GM23338 (cell line): ENCODE measurements at regions not wholly inside any gene's neighbourhood (a gene's known extent, or its start where the extent isn't known, plus 50 kb on each side); places are given as distances from the start of the nearest gene placed in this dataset.

ENCODE experiments used
- ATAC-seq: fragments of 200-7000 bp; cut with Tn5 transposase; 3 replicates; pipeline ENCODE4 v1.9.1; 2020
- DNase-seq: peaks from one replicate; pipeline ENCODE4 v3.0.0-alpha.2; 2015; ENCODE audit warnings: low spot score
- H2AFZ ChIP-seq: fragments of 200-600 bp; sonication (generic); 2 replicates; pipeline ENCODE4 v1.8.0; 2016; ENCODE audit warnings: antibody characterized with exemption, mild to moderate bottlenecking, moderate library complexity
- H3F3A ChIP-seq: fragments of 200-600 bp; sonication (generic); replicated peaks from 2 replicates; pipeline ENCODE4 v1.8.0; 2017; ENCODE audit warnings: antibody characterized with exemption, mixed run types, low read depth
- H3K27ac ChIP-seq: fragments of 200-600 bp; sonication (generic); 2 replicates; pipeline ENCODE4 v1.6.1; 2016; ENCODE audit warnings: low read depth
- H3K27me3 ChIP-seq: fragments of 200-600 bp; sonication (generic); 2 replicates; pipeline ENCODE4 v1.8.0; 2016; ENCODE audit warnings: mild to moderate bottlenecking, mixed run types, moderate library complexity; ENCODE audit not compliant: insufficient read depth
- H3K36me3 ChIP-seq: fragments of 200-600 bp; sonication (generic); 2 replicates; pipeline ENCODE4 v1.8.0; 2016; ENCODE audit warnings: mild to moderate bottlenecking; ENCODE audit not compliant: insufficient read depth
- H3K4me1 ChIP-seq: fragments of 200-600 bp; sonication (generic); 2 replicates; pipeline ENCODE4 v1.8.0; 2016; ENCODE audit warnings: mild to moderate bottlenecking, moderate library complexity; ENCODE audit not compliant: insufficient read depth
- H3K4me2 ChIP-seq: fragments of 200-600 bp; sonication (generic); 2 replicates; pipeline ENCODE4 v1.7.1; 2017; ENCODE audit warnings: mixed run types
- H3K4me3 ChIP-seq: fragments of 200-600 bp; sonication (generic); 2 replicates; pipeline ENCODE4 v1.6.1; 2016; ENCODE audit warnings: mixed run types
- H3K79me2 ChIP-seq: fragments of 200-600 bp; sonication (generic); replicated peaks from 2 replicates; pipeline ENCODE4 v1.8.0; 2017; ENCODE audit warnings: mild to moderate bottlenecking; ENCODE audit not compliant: insufficient read depth
- H3K9me2 ChIP-seq: fragments of 200-600 bp; sonication (generic); 2 replicates; pipeline ENCODE4 v1.8.0; 2017; ENCODE audit not compliant: insufficient read depth
- H4K20me1 ChIP-seq: fragments of 200-600 bp; sonication (generic); replicated peaks from 2 replicates; pipeline ENCODE4 v1.8.0; 2017; ENCODE audit warnings: mild to moderate bottlenecking; ENCODE audit not compliant: insufficient read depth
- H3K27ac Mint-ChIP-seq: 2 replicates; pipeline ENCODE4 v1.8.0; 2020; ENCODE audit warnings: inconsistent platforms, mild to moderate bottlenecking, moderate library complexity, mixed read lengths
- H3K27me3 Mint-ChIP-seq: 3 replicates; pipeline ENCODE4 v1.8.0; 2022; ENCODE audit warnings: low read depth, mild to moderate bottlenecking, moderate library complexity, mixed read lengths, inconsistent platforms; ENCODE audit not compliant: insufficient read depth, poor library complexity
- H3K36me3 Mint-ChIP-seq: 3 replicates; pipeline ENCODE4 v1.8.0; 2021; ENCODE audit warnings: low read depth, mild to moderate bottlenecking, inconsistent platforms, moderate library complexity, mixed read lengths
- H3K4me1 Mint-ChIP-seq: 3 replicates; pipeline ENCODE4 v1.8.0; 2020; ENCODE audit warnings: mild to moderate bottlenecking, inconsistent platforms, mixed read lengths
- H3K4me3 Mint-ChIP-seq: 3 replicates; pipeline ENCODE4 v1.8.0; 2021; ENCODE audit warnings: moderate library complexity, mild to moderate bottlenecking, inconsistent platforms, mixed read lengths
- H3K9me3 Mint-ChIP-seq: 3 replicates; pipeline ENCODE4 v1.8.0; 2020; ENCODE audit warnings: moderate library complexity, mild to moderate bottlenecking, inconsistent platforms, mixed read lengths
- CREB1 ChIP-seq: fragments of 250-450 bp; sonication (Bioruptor Pico); IDR thresholded peaks from 2 replicates; pipeline ENCODE4 v1.5.0; 2020; ENCODE audit warnings: low read depth, mild to moderate bottlenecking, moderate library complexity
- CTCF ChIP-seq, 2 experiments: fragments of 200-600 bp in 1 of 2; sonication (generic) in 1 of 2; conservative IDR thresholded peaks; 2 replicates each; pipeline versions ENCODE4 v1.5.1 to v1.6.1; 2016 to 2017; ENCODE audit warnings: antibody characterized with exemption in 2 of 2, low read depth in 2 of 2, mild to moderate bottlenecking in 2 of 2, moderate library complexity in 1 of 2
- EZH2 ChIP-seq: fragments of 200-600 bp; sonication (generic); IDR thresholded peaks from one replicate; pipeline ENCODE4 v1.8.0; 2017; ENCODE audit warnings: antibody characterized with exemption, mild to moderate bottlenecking, low read depth; ENCODE audit not compliant: unreplicated experiment
- EZH2phosphoT487 ChIP-seq: fragments of 200-600 bp; sonication (generic); IDR thresholded peaks from one replicate; pipeline ENCODE4 v1.8.1; 2018; ENCODE audit warnings: antibody characterized with exemption; ENCODE audit not compliant: unreplicated experiment
- JUNB ChIP-seq: IDR thresholded peaks from one replicate; pipeline ENCODE4 v1.6.1; 2016; ENCODE audit warnings: antibody characterized with exemption; ENCODE audit not compliant: unreplicated experiment
- NANOG ChIP-seq: IDR thresholded peaks from 2 replicates; pipeline ENCODE4 v1.6.1; 2016; ENCODE audit warnings: antibody characterized with exemption, borderline replicate concordance
- POLR2AphosphoS5 ChIP-seq: IDR thresholded peaks from 2 replicates; pipeline ENCODE4 v1.6.1; 2016; ENCODE audit warnings: antibody characterized with exemption, low read depth
- REST ChIP-seq: IDR thresholded peaks from one replicate; pipeline ENCODE4 v1.6.1; 2018; ENCODE audit warnings: antibody characterized with exemption; ENCODE audit not compliant: unreplicated experiment
- STAT1 ChIP-seq: IDR thresholded peaks from one replicate; pipeline ENCODE4 v1.6.1; 2016; ENCODE audit warnings: antibody characterized with exemption; ENCODE audit not compliant: unreplicated experiment
- ZNF114 ChIP-seq: fragments of 250-450 bp; sonication (Bioruptor Pico); IDR thresholded peaks from 2 replicates; pipeline ENCODE4 v1.5.0; 2020; ENCODE audit warnings: mild to moderate bottlenecking, moderate library complexity
- ZNF331 ChIP-seq: fragments of 250-450 bp; sonication (Bioruptor Pico); IDR thresholded peaks from 2 replicates; pipeline ENCODE4 v1.5.0; 2020; ENCODE audit warnings: low read depth, mild to moderate bottlenecking, moderate library complexity
- TF ChIP-seq, protein P1 (sequence below): IDR thresholded peaks from 2 replicates; pipeline ENCODE4 v1.6.1; 2016; ENCODE audit warnings: antibody characterized with exemption
- TF ChIP-seq, protein P2 (sequence below): fragments of 250-450 bp; sonication (Bioruptor Pico); IDR thresholded peaks from 2 replicates; pipeline ENCODE4 v1.5.0; 2020; ENCODE audit warnings: mild to moderate bottlenecking, moderate library complexity

DNA sequence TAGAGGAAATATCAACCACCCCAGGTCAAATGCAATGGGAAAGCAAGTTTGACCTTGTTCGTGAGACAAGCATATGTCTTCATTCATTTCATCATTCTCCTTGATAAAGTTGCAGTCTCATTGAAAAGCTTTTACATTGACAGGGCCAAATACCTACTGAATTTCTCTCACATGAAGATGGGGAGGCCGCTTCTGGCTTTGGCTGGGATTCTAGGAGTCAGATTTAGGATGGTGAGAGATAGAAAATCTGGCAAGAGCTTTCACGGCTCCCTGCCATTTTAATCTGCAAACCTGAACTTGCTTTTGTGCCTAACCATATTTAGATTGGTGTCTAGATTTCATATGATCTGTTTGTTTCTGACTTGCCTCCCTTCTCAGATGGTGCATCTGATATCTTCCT, 88.0 kb downstream of the TMEM100 start:
- Histone ChIP-seq H3K27ac (no peak overlapping the region), H4K20me1 (no peaks in the 10 kb centered on the region), H3K4me1 (peaks cover 6% of the 10 kb centered on the region; the same call in 1 of the 2 replicates), H3K79me2 (no peaks in the 10 kb centered on the region), H3K4me2 (no peak overlapping the region), H3K9me2 (no peaks in the 10 kb centered on the region; the same call in 1 of the 2 replicates), H3K36me3 (no peaks in the 10 kb centered on the region), H2AFZ (no peak overlapping the region), H3K27me3 (no peaks in the 10 kb centered on the region), H3K4me3 (no peak overlapping the region), H3F3A (no peaks in the 10 kb centered on the region)
- peaks cover 11% of the 10 kb centered on the region for H3K4me1 Mint-ChIP-seq
- no peak overlapping the region for H3K27ac Mint-ChIP-seq
- H3K9me3 Mint-ChIP-seq, result no peaks in the 10 kb centered on the region
- TF ChIP-seq, protein P1, sequence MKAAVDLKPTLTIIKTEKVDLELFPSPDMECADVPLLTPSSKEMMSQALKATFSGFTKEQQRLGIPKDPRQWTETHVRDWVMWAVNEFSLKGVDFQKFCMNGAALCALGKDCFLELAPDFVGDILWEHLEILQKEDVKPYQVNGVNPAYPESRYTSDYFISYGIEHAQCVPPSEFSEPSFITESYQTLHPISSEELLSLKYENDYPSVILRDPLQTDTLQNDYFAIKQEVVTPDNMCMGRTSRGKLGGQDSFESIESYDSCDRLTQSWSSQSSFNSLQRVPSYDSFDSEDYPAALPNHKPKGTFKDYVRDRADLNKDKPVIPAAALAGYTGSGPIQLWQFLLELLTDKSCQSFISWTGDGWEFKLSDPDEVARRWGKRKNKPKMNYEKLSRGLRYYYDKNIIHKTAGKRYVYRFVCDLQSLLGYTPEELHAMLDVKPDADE, result no peak
- no peak for TF ChIP-seq EZH2
- no peak for TF ChIP-seq ZNF331 (CRISPR knock-in tag)
- no peak for TF ChIP-seq POLR2AphosphoS5
- no peak for TF ChIP-seq NANOG
- no peak for TF ChIP-seq ZNF114 (CRISPR knock-in tag)
- no peak for TF ChIP-seq EZH2phosphoT487
- TF ChIP-seq REST, result no peak
- no peak for TF ChIP-seq CTCF (conservative IDR thresholded peaks at IDR 0.05; ENCODE audit: low read depth in 2 of 2)
- no peak for TF ChIP-seq JUNB
- no peak for TF ChIP-seq CREB1 (CRISPR knock-in tag)
- TF ChIP-seq, protein P2, sequence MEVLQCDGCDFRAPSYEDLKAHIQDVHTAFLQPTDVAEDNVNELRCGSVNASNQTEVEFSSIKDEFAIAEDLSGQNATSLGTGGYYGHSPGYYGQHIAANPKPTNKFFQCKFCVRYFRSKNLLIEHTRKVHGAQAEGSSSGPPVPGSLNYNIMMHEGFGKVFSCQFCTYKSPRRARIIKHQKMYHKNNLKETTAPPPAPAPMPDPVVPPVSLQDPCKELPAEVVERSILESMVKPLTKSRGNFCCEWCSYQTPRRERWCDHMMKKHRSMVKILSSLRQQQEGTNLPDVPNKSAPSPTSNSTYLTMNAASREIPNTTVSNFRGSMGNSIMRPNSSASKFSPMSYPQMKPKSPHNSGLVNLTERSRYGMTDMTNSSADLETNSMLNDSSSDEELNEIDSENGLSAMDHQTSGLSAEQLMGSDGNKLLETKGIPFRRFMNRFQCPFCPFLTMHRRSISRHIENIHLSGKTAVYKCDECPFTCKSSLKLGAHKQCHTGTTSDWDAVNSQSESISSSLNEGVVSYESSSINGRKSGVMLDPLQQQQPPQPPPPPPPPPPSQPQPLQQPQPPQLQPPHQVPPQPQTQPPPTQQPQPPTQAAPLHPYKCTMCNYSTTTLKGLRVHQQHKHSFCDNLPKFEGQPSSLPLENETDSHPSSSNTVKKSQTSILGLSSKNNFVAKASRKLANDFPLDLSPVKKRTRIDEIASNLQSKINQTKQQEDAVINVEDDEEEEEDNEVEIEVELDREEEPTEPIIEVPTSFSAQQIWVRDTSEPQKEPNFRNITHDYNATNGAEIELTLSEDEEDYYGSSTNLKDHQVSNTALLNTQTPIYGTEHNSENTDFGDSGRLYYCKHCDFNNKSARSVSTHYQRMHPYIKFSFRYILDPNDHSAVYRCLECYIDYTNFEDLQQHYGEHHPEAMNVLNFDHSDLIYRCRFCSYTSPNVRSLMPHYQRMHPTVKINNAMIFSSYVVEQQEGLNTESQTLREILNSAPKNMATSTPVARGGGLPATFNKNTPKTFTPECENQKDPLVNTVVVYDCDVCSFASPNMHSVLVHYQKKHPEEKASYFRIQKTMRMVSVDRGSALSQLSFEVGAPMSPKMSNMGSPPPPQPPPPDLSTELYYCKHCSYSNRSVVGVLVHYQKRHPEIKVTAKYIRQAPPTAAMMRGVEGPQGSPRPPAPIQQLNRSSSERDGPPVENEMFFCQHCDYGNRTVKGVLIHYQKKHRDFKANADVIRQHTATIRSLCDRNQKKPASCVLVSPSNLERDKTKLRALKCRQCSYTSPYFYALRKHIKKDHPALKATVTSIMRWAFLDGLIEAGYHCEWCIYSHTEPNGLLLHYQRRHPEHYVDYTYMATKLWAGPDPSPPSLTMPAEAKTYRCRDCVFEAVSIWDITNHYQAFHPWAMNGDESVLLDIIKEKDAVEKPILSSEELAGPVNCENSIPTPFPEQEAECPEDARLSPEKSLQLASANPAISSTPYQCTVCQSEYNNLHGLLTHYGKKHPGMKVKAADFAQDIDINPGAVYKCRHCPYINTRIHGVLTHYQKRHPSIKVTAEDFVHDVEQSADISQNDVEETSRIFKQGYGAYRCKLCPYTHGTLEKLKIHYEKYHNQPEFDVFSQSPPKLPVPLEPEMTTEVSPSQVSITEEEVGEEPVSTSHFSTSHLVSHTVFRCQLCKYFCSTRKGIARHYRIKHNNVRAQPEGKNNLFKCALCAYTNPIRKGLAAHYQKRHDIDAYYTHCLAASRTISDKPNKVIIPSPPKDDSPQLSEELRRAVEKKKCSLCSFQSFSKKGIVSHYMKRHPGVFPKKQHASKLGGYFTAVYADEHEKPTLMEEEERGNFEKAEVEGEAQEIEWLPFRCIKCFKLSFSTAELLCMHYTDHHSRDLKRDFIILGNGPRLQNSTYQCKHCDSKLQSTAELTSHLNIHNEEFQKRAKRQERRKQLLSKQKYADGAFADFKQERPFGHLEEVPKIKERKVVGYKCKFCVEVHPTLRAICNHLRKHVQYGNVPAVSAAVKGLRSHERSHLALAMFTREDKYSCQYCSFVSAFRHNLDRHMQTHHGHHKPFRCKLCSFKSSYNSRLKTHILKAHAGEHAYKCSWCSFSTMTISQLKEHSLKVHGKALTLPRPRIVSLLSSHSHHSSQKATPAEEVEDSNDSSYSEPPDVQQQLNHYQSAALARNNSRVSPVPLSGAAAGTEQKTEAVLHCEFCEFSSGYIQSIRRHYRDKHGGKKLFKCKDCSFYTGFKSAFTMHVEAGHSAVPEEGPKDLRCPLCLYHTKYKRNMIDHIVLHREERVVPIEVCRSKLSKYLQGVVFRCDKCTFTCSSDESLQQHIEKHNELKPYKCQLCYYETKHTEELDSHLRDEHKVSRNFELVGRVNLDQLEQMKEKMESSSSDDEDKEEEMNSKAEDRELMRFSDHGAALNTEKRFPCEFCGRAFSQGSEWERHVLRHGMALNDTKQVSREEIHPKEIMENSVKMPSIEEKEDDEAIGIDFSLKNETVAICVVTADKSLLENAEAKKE (CRISPR knock-in tag), result no peak
- TF ChIP-seq STAT1, result no peak
- no peak overlapping the region for H3K4me3 Mint-ChIP-seq
- ATAC-seq, result no peak
- H3K36me3 Mint-ChIP-seq, result no peaks in the 10 kb centered on the region
- DNase-seq, result no peak
- peaks cover 1% of the 10 kb centered on the region for H3K27me3 Mint-ChIP-seq
